ENCODE measurements at regions not wholly inside any gene's neighbourhood (a gene's known extent, or its start where the extent isn't known, plus 50 kb on each side); places are given as distances from the start of the nearest gene placed in this dataset.

DNA sequence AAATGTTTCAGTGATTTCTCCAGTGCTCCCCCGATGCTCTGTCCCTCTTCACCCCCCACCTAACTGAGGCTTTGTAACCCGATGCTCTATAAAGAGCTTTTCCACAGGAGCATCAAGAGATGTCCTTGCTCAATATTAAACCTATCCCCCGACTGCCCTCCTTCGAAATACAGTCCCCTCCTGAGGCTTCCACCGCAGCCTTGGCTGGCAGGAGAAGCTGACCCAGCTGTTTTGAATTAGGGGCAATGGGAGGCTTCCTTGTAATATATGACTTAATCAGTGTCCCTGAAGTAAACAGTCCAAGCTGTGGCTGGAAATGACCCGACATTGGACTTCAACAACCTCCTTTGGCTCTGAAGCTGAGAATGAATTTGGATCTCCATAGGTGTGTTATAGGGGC lies 62.4 kb downstream of the TMEM30B start:
- TF ChIP-seq, protein P1, sequence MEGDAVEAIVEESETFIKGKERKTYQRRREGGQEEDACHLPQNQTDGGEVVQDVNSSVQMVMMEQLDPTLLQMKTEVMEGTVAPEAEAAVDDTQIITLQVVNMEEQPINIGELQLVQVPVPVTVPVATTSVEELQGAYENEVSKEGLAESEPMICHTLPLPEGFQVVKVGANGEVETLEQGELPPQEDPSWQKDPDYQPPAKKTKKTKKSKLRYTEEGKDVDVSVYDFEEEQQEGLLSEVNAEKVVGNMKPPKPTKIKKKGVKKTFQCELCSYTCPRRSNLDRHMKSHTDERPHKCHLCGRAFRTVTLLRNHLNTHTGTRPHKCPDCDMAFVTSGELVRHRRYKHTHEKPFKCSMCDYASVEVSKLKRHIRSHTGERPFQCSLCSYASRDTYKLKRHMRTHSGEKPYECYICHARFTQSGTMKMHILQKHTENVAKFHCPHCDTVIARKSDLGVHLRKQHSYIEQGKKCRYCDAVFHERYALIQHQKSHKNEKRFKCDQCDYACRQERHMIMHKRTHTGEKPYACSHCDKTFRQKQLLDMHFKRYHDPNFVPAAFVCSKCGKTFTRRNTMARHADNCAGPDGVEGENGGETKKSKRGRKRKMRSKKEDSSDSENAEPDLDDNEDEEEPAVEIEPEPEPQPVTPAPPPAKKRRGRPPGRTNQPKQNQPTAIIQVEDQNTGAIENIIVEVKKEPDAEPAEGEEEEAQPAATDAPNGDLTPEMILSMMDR (conservative IDR thresholded peaks at IDR 0.05) = no peak
- peak overlapping the region; percentile 74 for H3K27ac ChIP-seq

DNA sequence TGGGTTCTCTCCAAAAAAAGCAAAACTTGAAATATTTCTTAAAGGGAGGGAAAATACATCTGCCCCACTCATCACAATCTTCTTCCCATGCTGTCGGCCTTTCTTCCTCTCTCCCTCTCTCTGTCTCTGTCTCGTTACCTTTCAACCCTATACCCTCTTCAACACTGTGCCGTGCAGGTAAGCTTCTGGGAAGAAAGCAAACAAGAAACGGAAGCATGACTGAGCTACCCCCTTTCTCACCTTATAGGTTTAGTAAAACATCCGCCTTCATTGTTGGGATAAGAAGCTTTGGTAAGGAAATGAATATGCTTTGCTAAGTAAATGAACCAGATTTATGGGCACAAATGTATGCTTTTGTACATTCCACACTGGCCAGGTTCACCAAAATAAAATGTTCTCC lies 63.0 kb downstream of the TMEM30B start:
- TF ChIP-seq, protein P1 (conservative IDR thresholded peaks at IDR 0.05) = no peak
- H3K27ac ChIP-seq = peak overlapping the region; percentile 74

DNA sequence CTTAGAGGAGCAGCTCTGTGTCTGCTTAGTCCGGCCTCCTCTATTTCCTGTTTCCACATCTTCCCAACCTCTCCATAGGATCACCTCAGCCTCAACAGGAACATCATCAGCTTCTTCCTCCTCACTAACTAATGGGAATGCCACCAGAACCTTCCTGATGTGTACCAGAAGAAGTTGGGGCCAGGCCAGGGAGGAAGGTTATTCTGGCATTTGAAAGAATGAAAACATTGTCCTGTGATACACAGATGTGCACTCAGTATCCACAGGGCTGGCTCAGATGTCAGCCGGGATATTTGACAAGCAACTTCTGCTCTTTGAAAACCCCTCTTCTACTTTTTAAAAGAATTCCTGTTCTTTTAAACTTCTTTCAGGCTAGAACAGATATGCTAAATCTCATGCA lies 63.6 kb downstream of the TMEM30B start:
- peak overlapping the region; percentile 74 for H3K27ac ChIP-seq
- TF ChIP-seq, protein P1 (conservative IDR thresholded peaks at IDR 0.05) = no peak

DNA sequence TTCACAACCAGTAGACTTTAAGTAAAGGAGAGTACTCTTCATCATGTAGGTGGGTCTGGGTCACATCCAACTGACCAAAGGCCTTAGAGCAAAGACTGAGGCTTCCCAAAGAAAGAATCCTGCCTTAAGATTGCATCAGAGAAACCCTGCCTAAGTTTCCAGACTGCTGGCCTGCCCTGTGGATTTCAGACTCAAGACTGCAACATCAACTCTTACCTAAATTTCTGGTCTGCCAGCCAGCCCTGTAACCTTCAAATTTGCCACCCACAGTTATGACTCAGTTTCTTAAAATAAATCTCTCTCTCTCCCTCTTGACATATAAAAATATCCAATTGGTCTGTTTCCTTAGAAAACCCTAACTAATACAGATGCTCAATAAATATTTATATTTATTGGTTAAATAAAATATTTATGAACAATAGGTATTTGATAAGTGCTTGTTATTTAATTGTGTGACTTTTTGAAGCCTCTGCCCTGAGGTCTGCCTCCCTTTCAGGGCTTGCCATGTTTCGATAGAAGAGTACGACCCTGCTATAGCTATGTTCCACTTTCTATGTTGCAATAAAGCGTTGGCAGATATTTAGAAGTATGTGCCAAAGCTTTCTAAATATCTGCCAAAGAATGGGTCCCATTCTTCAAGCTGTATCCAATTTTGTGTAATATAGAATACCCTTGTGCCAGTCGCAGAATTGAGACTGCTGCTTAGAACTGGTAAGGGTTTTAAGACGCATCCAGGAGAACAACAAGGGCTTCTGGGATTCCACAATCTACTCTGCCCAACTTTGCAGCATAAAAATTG lies 65.7 kb downstream of the TMEM30B start:
- TF ChIP-seq, protein P1 (conservative IDR thresholded peaks at IDR 0.05) = no peak
- no peak overlapping the region for H3K27ac ChIP-seq

DNA sequence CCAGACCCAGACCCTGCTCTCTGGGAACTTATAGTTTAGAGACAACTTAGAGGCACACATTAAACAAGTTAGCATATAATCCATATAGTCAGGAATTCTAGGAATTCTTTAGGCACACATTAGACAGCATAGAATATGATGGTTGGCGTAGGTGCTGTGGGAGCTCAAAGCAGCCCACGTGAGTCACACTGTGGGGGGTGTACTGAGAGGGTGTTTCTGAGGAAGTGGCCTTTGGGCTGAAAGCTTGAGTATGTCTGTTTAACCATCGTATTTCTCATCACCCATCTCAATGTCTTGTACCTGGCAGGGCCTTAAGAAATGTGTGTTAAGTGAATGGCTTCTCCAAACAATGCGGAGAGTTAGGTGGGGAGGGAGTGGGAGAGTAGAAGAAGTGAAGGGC lies 67.2 kb downstream of the TMEM30B start:
- TF ChIP-seq, protein P1 (conservative IDR thresholded peaks at IDR 0.05) = no peak
- H3K27ac ChIP-seq = no peak overlapping the region

DNA sequence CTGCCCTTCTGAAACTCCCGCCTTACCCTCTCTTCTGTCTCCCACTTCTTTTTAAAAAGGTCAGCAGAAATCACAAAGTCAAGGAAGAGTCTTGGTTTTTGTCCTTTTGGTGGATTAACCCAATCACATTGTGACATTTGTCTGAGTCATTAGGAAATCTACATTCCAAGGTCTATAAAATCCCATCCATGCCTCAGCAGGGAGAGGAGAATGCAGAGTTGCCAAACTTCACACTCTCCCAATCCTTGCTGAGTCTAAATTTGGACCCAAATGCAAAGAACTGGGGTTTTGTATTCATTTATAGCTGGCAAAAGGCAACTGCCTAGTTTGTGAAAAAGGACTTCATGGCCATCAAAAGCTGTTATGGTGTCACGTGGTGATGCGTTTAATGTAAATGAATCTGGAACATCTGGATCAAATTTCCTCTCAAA lies 67.9 kb downstream of the TMEM30B start:
- TF ChIP-seq, protein P1 (conservative IDR thresholded peaks at IDR 0.05) = no peak
- H3K27ac ChIP-seq = no peak overlapping the region

DNA sequence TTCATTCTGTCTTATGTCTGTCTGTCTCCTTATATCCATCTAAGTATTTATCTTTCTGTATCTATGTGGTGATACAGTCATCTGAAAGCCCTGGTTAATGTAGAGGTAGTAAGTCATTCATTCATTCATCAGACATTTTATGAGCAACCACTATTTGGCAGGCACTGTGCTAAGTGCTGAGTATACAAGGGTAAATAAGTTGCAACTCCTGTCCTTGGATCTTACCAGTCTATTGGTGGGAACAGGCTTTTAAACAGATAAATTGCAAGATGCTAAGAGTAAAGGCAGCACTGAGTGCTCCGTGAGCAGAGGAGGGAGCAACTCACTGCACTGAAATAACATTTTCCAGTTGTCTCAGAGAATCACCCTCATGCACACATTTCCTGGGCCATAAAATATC lies 68.6 kb downstream of the TMEM30B start:
- TF ChIP-seq, protein P1 (conservative IDR thresholded peaks at IDR 0.05) = no peak

More for the DNA sequence above, 68.6 kb downstream of the TMEM30B start:
- H3K27ac ChIP-seq = no peak overlapping the region

Measured in VCaP (cell line).